ENCODE measurements at regions not wholly inside any gene's neighbourhood (a gene's known extent, or its start where the extent isn't known, plus 50 kb on each side); places are given as distances from the start of the nearest gene placed in this dataset.

- intact Hi-C loops (cut with DNase I) = no loop called here
- Histone ChIP-seq H3K27me3 (no peaks in the 10 kb centered on the region), H3K27ac (no peak overlapping the region), H3K4me3 (no peak overlapping the region), H3K9me3 (peaks cover 0 to 5% (median 0%) of the 10 kb centered on the region in 4 donors), H3K4me1 (no peaks in the 10 kb centered on the region), H3K36me3 (no peaks in the 10 kb centered on the region)
- DNase-seq = no peak
- 71 to 78% methylated on average over 7 of the region's 7 CpGs for WGBS, 2 donors
- TF ChIP-seq, protein P1, sequence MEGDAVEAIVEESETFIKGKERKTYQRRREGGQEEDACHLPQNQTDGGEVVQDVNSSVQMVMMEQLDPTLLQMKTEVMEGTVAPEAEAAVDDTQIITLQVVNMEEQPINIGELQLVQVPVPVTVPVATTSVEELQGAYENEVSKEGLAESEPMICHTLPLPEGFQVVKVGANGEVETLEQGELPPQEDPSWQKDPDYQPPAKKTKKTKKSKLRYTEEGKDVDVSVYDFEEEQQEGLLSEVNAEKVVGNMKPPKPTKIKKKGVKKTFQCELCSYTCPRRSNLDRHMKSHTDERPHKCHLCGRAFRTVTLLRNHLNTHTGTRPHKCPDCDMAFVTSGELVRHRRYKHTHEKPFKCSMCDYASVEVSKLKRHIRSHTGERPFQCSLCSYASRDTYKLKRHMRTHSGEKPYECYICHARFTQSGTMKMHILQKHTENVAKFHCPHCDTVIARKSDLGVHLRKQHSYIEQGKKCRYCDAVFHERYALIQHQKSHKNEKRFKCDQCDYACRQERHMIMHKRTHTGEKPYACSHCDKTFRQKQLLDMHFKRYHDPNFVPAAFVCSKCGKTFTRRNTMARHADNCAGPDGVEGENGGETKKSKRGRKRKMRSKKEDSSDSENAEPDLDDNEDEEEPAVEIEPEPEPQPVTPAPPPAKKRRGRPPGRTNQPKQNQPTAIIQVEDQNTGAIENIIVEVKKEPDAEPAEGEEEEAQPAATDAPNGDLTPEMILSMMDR (IDR thresholded peaks at IDR 0.05) = no peak
- no peak for TF ChIP-seq EP300 (IDR thresholded peaks at IDR 0.05)
- no peak for TF ChIP-seq POLR2AphosphoS5 (IDR thresholded peaks at IDR 0.05)
- no peak for TF ChIP-seq POLR2A (IDR thresholded peaks at IDR 0.05)
Measured at GRCh38 chr6:131414956-131415355, 158.1 kb upstream of the ARG1 start.

DNA sequence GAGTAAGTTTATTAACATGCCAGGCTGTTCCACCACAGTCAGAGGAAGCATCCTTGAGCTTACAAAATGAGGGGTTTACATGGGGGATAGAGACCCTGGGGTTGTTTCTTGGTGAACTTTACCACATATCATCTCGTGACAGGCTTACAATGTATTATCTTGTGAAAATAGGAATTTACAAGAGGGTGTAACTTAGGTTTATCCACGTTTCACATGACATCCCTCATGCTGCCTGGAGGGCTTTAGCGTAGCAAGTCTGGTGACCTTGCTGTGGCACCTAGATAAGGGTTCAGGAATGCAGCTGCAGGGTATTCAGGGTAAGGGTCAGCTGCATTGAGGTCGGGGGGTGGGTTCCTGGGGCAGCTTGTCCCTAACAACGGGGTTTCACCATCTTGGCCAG lies 154.6 kb upstream of the ARG1 start:
- WGBS, 2 donors = 75 to 82% methylated on average over 5 of the region's 5 CpGs
- H3K27ac ChIP-seq = no peak overlapping the region

DNA sequence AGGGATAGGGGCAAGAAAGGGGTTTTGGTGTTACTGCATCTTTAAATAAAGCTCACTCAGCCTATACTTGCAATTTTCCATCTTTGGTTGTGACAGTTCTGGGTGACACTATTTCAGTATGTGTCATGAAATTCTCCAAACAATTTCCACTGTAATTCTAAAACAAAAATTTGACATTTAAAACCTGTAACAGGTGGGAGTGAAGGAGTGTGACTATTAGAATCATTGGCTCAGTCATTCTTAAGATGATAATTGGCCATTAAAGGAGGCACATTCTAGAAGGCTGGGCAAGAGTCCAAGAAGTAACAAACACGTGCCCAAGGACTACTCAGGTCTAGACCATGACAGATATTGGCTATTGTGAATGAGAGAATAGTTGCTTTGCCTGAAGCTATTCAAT lies 153.3 kb upstream of the ARG1 start:
- Histone ChIP-seq H3K36me3 (no peaks in the 10 kb centered on the region), H3K9me3 (no peaks in the 10 kb centered on the region), H3K4me1 (no peaks in the 10 kb centered on the region), H3K4me3 (no peak overlapping the region), H3K27me3 (no peaks in the 10 kb centered on the region), H3K27ac (no peak overlapping the region)
- DNase-seq = no peak
- no peak for TF ChIP-seq EP300 (IDR thresholded peaks at IDR 0.05)
- WGBS, 2 donors = 60 to 74% methylated on average over 1 of the region's 1 CpG
- intact Hi-C loops (cut with DNase I) = no loop called here

More for the DNA sequence above, 154.6 kb upstream of the ARG1 start:
- Histone ChIP-seq H3K36me3 (no peaks in the 10 kb centered on the region), H3K4me3 (no peak overlapping the region), H3K9me3 (no peaks in the 10 kb centered on the region), H3K27me3 (no peaks in the 10 kb centered on the region), H3K4me1 (no peaks in the 10 kb centered on the region)
- intact Hi-C loops (cut with DNase I) = no loop called here
- TF ChIP-seq, protein P1 (IDR thresholded peaks at IDR 0.05) = no peak
- TF ChIP-seq POLR2A (IDR thresholded peaks at IDR 0.05) (no peak), POLR2AphosphoS5 (IDR thresholded peaks at IDR 0.05) (no peak), EP300 (IDR thresholded peaks at IDR 0.05) (no peak)
- DNase-seq = no peak

DNA sequence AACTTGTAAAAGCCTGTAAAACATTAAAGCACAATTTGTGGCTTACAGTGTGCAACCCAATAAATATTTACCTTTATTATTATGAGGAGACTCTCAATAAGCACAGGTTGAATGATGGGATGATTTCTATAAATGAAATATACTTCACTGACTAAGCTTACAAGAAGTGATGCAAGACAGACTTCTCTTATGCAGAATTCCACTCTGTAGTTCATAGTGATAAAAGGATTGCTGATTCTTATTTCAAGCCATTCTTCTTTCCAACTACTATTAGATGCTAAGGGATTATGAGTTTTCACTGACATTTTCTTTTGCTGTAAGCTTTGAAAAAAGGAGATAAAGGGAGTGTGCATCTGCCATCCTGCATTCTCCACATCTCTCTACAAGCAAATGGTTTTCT lies 149.0 kb upstream of the ARG1 start:
- Histone ChIP-seq H3K9me3 (no peaks in the 10 kb centered on the region), H3K4me1 (no peaks in the 10 kb centered on the region), H3K4me3 (no peak overlapping the region), H3K27me3 (no peaks in the 10 kb centered on the region), H3K27ac (no peak overlapping the region), H3K36me3 (no peaks in the 10 kb centered on the region)
- no peak for DNase-seq
- intact Hi-C loops (cut with DNase I) = no loop called here
- TF ChIP-seq, protein P1 (IDR thresholded peaks at IDR 0.05) = no peak
- TF ChIP-seq POLR2A (IDR thresholded peaks at IDR 0.05) (no peak), POLR2AphosphoS5 (IDR thresholded peaks at IDR 0.05) (no peak), EP300 (IDR thresholded peaks at IDR 0.05) (no peak)

DNA sequence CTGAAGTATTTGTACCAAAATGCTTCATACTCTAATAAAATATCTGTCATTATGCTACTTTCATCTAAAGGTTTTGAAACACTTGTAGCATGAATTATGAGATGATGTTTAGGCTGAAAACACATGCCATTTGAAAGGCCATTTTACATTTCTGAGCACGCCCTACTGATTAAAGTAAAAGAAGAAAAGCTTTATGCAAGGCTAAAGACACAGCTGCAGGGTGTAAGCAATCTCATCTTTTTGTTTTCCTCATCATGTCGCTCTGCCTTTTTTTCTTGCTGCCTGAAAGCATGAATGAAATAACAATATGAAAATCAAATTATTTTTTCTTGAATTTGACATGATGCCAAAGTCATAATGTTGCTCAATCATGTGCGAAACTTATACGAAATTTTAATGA lies 148.6 kb upstream of the ARG1 start:
- Histone ChIP-seq H3K4me3 (no peak overlapping the region), H3K36me3 (no peaks in the 10 kb centered on the region), H3K27me3 (no peaks in the 10 kb centered on the region), H3K27ac (no peak overlapping the region), H3K9me3 (no peaks in the 10 kb centered on the region), H3K4me1 (no peaks in the 10 kb centered on the region)
- TF ChIP-seq, protein P1 (IDR thresholded peaks at IDR 0.05) = no peak
- TF ChIP-seq POLR2A (IDR thresholded peaks at IDR 0.05) (no peak), POLR2AphosphoS5 (IDR thresholded peaks at IDR 0.05) (no peak), EP300 (IDR thresholded peaks at IDR 0.05) (no peak)
- no peak for DNase-seq
- intact Hi-C loops (cut with DNase I) = no loop called here
- WGBS, 2 donors = 82 to 90% methylated on average over 4 of the region's 4 CpGs

Measured in sigmoid colon (tissue), 6 donors.